GM19438 (cell line): ENCODE measurements at regions not wholly inside any gene's neighbourhood (a gene's known extent, or its start where the extent isn't known, plus 50 kb on each side); places are given as distances from the start of the nearest gene placed in this dataset.

Source experiments
- ATAC-seq: cut with Tn5 transposase; IDR thresholded peaks from one replicate; pipeline ENCODE4 v1.9.1; 2021; ENCODE audit warnings: low read depth; ENCODE audit not compliant: unreplicated experiment

GRCh38 chr2:104279646-104280045, 574.3 kb upstream of the POU3F3 start:
- ATAC-seq = no peak

- ATAC-seq = no peak
Measured at GRCh38 chr2:104280216-104280615, 573.7 kb upstream of the POU3F3 start.

GRCh38 chr2:104286841-104287240, 567.1 kb upstream of the POU3F3 start:
- ATAC-seq = no peak

- ATAC-seq = no peak
Measured at GRCh38 chr2:104289651-104290565, 564.0 kb upstream of the POU3F3 start.

GRCh38 chr2:104290566-104290891, 563.4 kb upstream of the POU3F3 start:
- no peak for ATAC-seq

GRCh38 chr2:104312684-104313083, 541.2 kb upstream of the POU3F3 start:
- no peak for ATAC-seq

- no peak for ATAC-seq
Measured at GRCh38 chr2:104318001-104318665, 535.8 kb upstream of the POU3F3 start.

- no peak for ATAC-seq
Measured at GRCh38 chr2:104321116-104321795, 532.7 kb upstream of the POU3F3 start.

- ATAC-seq = no peak
Measured at GRCh38 chr2:104321796-104322349, 532.0 kb upstream of the POU3F3 start.

GRCh38 chr2:104332731-104333130, 521.2 kb upstream of the POU3F3 start:
- no peak for ATAC-seq

GRCh38 chr2:104337869-104338268, 516.0 kb upstream of the POU3F3 start:
- no peak for ATAC-seq

GRCh38 chr2:104340162-104340561, 513.8 kb upstream of the POU3F3 start:
- ATAC-seq = no peak

- ATAC-seq = no peak
Measured at GRCh38 chr2:104340879-104341828, 512.8 kb upstream of the POU3F3 start.

GRCh38 chr2:104344306-104344705, 509.6 kb upstream of the POU3F3 start:
- ATAC-seq = no peak

- ATAC-seq = no peak
Measured at GRCh38 chr2:104344985-104345384, 508.9 kb upstream of the POU3F3 start.

- ATAC-seq = no peak
Measured at GRCh38 chr2:104358122-104358521, 495.8 kb upstream of the POU3F3 start.

GRCh38 chr2:104361414-104361813, 492.5 kb upstream of the POU3F3 start:
- no peak for ATAC-seq

- ATAC-seq = no peak
Measured at GRCh38 chr2:104368089-104368488, 485.8 kb upstream of the POU3F3 start.

- no peak for ATAC-seq
Measured at GRCh38 chr2:104371087-104371781, 482.7 kb upstream of the POU3F3 start.
